Lower leg skin (tissue), 4 donors: ENCODE measurements at regions not wholly inside any gene's neighbourhood (a gene's known extent, or its start where the extent isn't known, plus 50 kb on each side); places are given as distances from the start of the nearest gene placed in this dataset.

Experiments
- DNase-seq, 2 donors: peaks; one replicate each; pipeline ENCODE4 v3.0.0-alpha.2; 2019; ENCODE audit warnings: low spot score in 2 of 2
- H3K4me3 ChIP-seq: fragments of 200-600 bp; sonication (generic); 2 replicates; pipeline ENCODE4 v1.5.1; 2017; ENCODE audit warnings: mild to moderate bottlenecking, low read depth; ENCODE audit not compliant: poor library complexity, severe bottlenecking
- POLR2A ChIP-seq, 2 donors: fragments of 450-650 bp; IDR thresholded peaks; one replicate each; pipeline ENCODE4 v1.6.1; 2016 to 2017; ENCODE audit warnings: antibody characterized with exemption in 2 of 2, mild to moderate bottlenecking in 1 of 2, moderate library complexity in 1 of 2
- WGBS, 2 donors: methylation state at CpG; one replicate each; pipeline ENCODE4 v1.1.5; 2018; 5-methylcytosine and 5-hydroxymethylcytosine counted together
- intact Hi-C: fragments of 100-400 bp; cut with DNase I; formaldehyde crosslinking; loops from one replicate; pipeline ENCODE4 v1.15.0; 2023; ENCODE audit warnings: low total_unique reads
- TF ChIP-seq, protein P1 (sequence below), 3 donors: fragments of 450-650 bp; IDR thresholded peaks; one replicate each; pipeline ENCODE4 v1.5.1; 2016; ENCODE audit warnings: antibody characterized with exemption in 3 of 3, mild to moderate bottlenecking in 3 of 3, moderate library complexity in 2 of 3

DNA sequence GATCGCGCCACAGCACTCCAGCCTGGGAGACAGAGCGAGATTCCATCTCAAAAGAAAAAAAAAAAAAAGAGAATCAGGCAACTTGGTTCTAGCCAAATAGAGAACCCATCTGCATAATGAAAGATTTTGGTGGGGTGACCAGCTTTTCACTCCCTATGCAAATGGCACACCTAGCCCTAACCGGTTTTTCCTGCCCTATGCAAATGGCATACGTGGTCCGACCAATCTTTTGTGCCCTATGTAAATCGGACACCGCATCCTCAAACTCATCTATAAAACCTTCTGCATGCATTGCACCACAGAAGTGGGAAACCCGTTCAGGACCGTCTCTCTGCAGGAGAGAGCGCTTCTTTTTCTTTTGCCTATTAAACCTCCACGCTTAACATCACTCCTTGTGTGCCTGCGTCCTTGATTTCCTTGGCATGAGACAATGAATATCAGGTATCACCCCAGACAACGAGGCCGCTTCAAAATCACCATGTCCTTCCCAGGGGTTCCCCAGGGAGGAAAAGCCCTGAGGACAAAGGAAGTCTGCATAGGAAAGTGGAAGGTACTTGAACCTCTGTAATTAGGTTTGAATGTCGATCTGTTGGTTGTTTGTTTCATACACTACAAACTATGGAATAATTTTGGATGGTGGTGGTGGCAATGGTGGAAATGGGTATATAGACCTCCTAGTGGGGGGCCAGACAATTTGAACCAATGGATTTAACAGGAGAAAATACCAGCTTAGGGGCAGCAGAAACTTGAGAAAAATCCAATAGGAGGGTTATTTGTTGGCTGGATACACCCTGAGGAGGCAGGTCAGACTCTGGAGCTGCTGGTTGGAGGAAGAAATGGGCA lies 396.2 kb downstream of the TYW1 start:
- no peak for DNase-seq
- intact Hi-C loops, result no loop called here
- no peak overlapping the region for H3K4me3 ChIP-seq
- WGBS, 2 donors, result 54 to 61% methylated on average over 16 of the region's 16 CpGs
- no peak for TF ChIP-seq POLR2A (IDR thresholded peaks at IDR 0.05)
- TF ChIP-seq, protein P1, sequence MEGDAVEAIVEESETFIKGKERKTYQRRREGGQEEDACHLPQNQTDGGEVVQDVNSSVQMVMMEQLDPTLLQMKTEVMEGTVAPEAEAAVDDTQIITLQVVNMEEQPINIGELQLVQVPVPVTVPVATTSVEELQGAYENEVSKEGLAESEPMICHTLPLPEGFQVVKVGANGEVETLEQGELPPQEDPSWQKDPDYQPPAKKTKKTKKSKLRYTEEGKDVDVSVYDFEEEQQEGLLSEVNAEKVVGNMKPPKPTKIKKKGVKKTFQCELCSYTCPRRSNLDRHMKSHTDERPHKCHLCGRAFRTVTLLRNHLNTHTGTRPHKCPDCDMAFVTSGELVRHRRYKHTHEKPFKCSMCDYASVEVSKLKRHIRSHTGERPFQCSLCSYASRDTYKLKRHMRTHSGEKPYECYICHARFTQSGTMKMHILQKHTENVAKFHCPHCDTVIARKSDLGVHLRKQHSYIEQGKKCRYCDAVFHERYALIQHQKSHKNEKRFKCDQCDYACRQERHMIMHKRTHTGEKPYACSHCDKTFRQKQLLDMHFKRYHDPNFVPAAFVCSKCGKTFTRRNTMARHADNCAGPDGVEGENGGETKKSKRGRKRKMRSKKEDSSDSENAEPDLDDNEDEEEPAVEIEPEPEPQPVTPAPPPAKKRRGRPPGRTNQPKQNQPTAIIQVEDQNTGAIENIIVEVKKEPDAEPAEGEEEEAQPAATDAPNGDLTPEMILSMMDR (IDR thresholded peaks at IDR 0.05), result no peak

DNA sequence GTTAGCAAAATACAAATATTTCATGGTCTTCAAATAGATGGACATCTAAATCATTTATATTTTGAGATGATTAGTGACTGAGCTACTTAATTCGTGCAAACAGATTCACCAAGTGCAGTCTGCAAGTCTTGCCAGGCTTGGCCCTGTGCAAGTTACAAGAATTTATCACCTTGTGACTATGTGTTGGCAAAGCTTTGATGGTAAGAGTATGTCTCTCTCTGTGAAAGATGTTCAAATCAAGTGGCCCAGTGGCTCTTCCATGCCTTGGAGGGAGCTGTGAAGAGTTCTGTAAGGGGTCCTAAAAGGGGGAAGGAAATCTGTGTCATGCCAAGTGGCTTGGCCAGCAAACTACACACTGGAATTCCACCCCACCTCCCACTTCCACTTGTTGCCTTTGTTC lies 397.3 kb downstream of the TYW1 start:
- WGBS, 2 donors, result 53 to 56% methylated on average over 1 of the region's 1 CpG
- H3K4me3 ChIP-seq, result no peak overlapping the region
- TF ChIP-seq, protein P1 (IDR thresholded peaks at IDR 0.05), result no peak
- TF ChIP-seq POLR2A (IDR thresholded peaks at IDR 0.05), result no peak
- intact Hi-C loops, result no loop called here
- no peak for DNase-seq

DNA sequence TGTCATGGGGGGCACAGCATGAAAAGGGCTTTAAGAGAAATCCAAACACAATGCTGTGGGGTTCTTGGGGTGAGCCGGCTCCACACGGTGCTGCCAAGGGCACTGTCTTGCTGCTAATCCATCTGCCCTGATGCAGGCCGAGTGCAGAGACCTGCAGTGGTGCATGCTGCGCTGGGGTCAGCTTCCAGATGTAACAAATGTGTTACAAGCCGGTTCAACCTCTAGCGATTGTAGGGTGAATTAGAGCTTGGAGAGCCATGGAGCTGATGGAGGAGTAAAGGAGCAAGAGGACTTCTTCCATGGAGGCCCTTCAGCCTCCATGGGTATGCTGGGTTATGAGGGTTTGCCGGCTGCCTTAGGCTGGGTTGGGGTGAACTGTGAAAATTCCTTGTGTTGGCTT lies 402.3 kb downstream of the TYW1 start:
- 72 to 77% methylated on average over 7 of the region's 7 CpGs for WGBS, 2 donors
- H3K4me3 ChIP-seq, result no peak overlapping the region
- intact Hi-C loops, result no loop called here
- TF ChIP-seq, protein P1 (IDR thresholded peaks at IDR 0.05), result no peak
- TF ChIP-seq POLR2A (IDR thresholded peaks at IDR 0.05), result no peak
- DNase-seq, result no peak

DNA sequence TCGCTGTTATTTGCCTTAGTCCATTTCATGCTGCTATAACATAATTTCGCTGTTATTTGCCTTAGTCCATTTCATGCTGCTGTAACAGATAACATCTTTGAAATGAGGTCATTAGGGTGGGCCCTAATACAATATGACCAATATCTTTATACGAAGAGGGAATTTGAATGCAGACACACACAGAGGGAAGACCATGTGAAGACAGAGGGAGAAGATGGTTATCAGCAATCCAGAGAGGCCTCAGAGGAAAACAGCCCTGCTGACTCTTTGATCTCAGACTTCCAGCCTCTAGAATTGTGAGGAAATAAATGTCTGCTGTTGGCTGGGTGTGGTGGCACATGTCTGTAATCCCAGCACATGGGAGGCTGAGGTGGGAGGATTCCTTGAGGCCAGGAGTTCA lies 404.9 kb downstream of the TYW1 start:
- DNase-seq, result no peak
- TF ChIP-seq, protein P1 (IDR thresholded peaks at IDR 0.05), result no peak
- no peak for TF ChIP-seq POLR2A (IDR thresholded peaks at IDR 0.05)
- no peak overlapping the region for H3K4me3 ChIP-seq
- intact Hi-C loops, result no loop called here
- WGBS, 2 donors, result 80 to 84% methylated on average over 3 of the region's 3 CpGs

DNA sequence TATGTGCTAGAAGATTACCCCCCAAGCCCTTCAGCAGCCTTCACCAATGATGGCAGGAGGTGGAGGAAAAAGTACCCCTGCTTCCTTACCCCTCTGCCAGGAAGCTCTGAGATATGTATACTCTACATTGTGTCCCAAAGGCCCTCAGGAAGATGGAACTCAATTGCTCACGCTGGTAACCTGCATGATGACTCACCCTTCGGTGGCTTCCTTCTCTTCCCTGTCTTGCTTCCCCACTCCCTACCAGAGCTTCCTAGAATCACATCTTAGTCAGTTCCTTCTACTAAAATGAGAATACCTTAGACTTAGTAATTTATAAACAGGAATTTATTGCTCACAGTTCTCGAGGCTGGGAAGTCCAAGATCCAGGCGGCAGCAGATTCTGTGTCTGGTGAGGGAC lies 405.6 kb downstream of the TYW1 start:
- H3K4me3 ChIP-seq, result no peak overlapping the region
- TF ChIP-seq POLR2A (IDR thresholded peaks at IDR 0.05), result no peak
- TF ChIP-seq, protein P1 (IDR thresholded peaks at IDR 0.05), result no peak
- WGBS, 2 donors, result 90 to 93% methylated on average over 4 of the region's 4 CpGs
- no peak for DNase-seq
- intact Hi-C loops, result no loop called here

DNA sequence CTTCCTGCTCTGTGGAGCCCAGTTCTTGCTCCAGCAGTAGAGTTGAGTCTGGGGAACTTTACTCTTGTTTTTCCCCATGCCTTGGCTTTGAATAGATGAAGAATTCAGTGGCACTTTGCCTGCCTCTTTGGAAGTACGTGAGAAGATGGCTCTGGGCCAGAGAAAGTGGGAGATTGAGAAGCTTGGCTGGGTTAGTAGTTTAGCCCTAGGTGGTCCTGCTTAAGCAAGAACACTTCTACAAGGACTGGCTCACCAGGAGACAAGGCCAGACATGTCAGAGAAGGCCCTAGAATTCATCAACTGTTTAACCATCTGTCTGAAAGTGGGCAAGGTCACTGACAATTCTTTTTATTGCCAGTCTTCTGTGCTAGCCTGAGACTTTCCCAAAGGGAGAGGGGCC lies 410.3 kb downstream of the TYW1 start:
- TF ChIP-seq, protein P1 (IDR thresholded peaks at IDR 0.05), result no peak
- no peak for TF ChIP-seq POLR2A (IDR thresholded peaks at IDR 0.05)
- intact Hi-C loops, result no loop called here
- WGBS, 2 donors, result 0 to 5% methylated on average over 1 of the region's 1 CpG
- H3K4me3 ChIP-seq, result no peak overlapping the region
- no peak for DNase-seq
